H9 (cell line): ENCODE measurements at regions not wholly inside any gene's neighbourhood (a gene's known extent, or its start where the extent isn't known, plus 50 kb on each side); places are given as distances from the start of the nearest gene placed in this dataset.

Experiments
- DNase-seq: peaks from one replicate; pipeline ENCODE4 v3.0.0-alpha.2; 2017
- H2AFZ ChIP-seq: one replicate; pipeline ENCODE4 v1.6.1; 2013; ENCODE audit warnings: mild to moderate bottlenecking, low read length, control low read depth, moderate library complexity
- H2AK5ac ChIP-seq: 2 replicates; pipeline ENCODE4 v1.6.1; 2013; ENCODE audit warnings: low read length, control low read depth, mixed read lengths; ENCODE audit not compliant: insufficient read length
- H2BK120ac ChIP-seq: one replicate; pipeline ENCODE4 v1.6.1; 2013; ENCODE audit warnings: low read depth, mild to moderate bottlenecking, low read length, control low read depth, inconsistent platforms; ENCODE audit not compliant: poor library complexity, severe bottlenecking
- H2BK12ac ChIP-seq: 2 replicates; pipeline ENCODE4 v1.6.1; 2013; ENCODE audit warnings: low read length, control low read depth, mixed read lengths, low read depth; ENCODE audit not compliant: insufficient read length
- H2BK15ac ChIP-seq: 2 replicates; pipeline ENCODE4 v1.6.1; 2013; ENCODE audit warnings: low read depth, low read length, control low read depth
- H2BK20ac ChIP-seq: one replicate; pipeline ENCODE4 v1.6.1; 2013; ENCODE audit warnings: low read depth, mild to moderate bottlenecking, low read length, control low read depth, inconsistent platforms; ENCODE audit not compliant: poor library complexity, severe bottlenecking
- H2BK5ac ChIP-seq: 2 replicates; pipeline ENCODE4 v1.6.1; 2013; ENCODE audit warnings: low read length, control low read depth, mixed read lengths; ENCODE audit not compliant: insufficient read length
- H3K14ac ChIP-seq: 2 replicates; pipeline ENCODE4 v1.6.1; 2013; ENCODE audit warnings: low read length, control low read depth; ENCODE audit not compliant: insufficient read depth
- H3K18ac ChIP-seq: 2 replicates; pipeline ENCODE4 v1.6.1; 2013; ENCODE audit warnings: low read depth, mild to moderate bottlenecking, mixed read lengths, low read length, control low read depth; ENCODE audit not compliant: insufficient read length
- H3K23ac ChIP-seq: 2 replicates; pipeline ENCODE4 v1.6.1; 2013; ENCODE audit warnings: low read length, control low read depth, mixed read lengths, low read depth; ENCODE audit not compliant: insufficient read length
- H3K23me2 ChIP-seq: 2 replicates; pipeline ENCODE4 v1.6.1; 2013; ENCODE audit warnings: low read depth, mild to moderate bottlenecking, mixed read lengths, low read length, control low read depth; ENCODE audit not compliant: insufficient read length, poor library complexity, severe bottlenecking
- H3K27ac ChIP-seq: 2 replicates; pipeline ENCODE4 v1.5.1; 2013; ENCODE audit warnings: low read length, control low read depth, mixed read lengths, low read depth; ENCODE audit not compliant: insufficient read length
- H3K27me3 ChIP-seq: 2 replicates; pipeline ENCODE4 v1.6.1; 2013; ENCODE audit warnings: low read length, control low read depth, inconsistent platforms; ENCODE audit not compliant: insufficient read depth
- H3K4ac ChIP-seq: 2 replicates; pipeline ENCODE4 v1.6.1; 2013; ENCODE audit warnings: low read depth, mild to moderate bottlenecking, control low read depth, inconsistent platforms, low read length, moderate library complexity
- H3K4me1 ChIP-seq: 2 replicates; pipeline ENCODE4 v1.6.1; 2013; ENCODE audit warnings: low read length, control low read depth, inconsistent platforms; ENCODE audit not compliant: insufficient read depth
- H3K4me2 ChIP-seq: 2 replicates; pipeline ENCODE4 v1.6.1; 2013; ENCODE audit warnings: low read length, control low read depth, mixed read lengths; ENCODE audit not compliant: insufficient read length, insufficient read depth
- H3K56ac ChIP-seq: 2 replicates; pipeline ENCODE4 v1.6.1; 2013; ENCODE audit warnings: low read depth, mild to moderate bottlenecking, mixed read lengths, low read length, control low read depth; ENCODE audit not compliant: insufficient read length
- H3K79me1 ChIP-seq: 2 replicates; pipeline ENCODE4 v1.6.1; 2013; ENCODE audit warnings: low read depth, mild to moderate bottlenecking, moderate library complexity, low read length, control low read depth, inconsistent platforms; ENCODE audit not compliant: insufficient read depth, poor library complexity, severe bottlenecking
- H3K79me2 ChIP-seq: 2 replicates; pipeline ENCODE4 v1.6.1; 2013; ENCODE audit warnings: low read length, control low read depth, inconsistent platforms; ENCODE audit not compliant: insufficient read depth
- H3K9ac ChIP-seq: 2 replicates; pipeline ENCODE4 v1.6.1; 2013; ENCODE audit warnings: low read length, control low read depth, mixed read lengths; ENCODE audit not compliant: insufficient read length; ENCODE audit errors: extremely low read depth
- H3K9me3 ChIP-seq: one replicate; pipeline ENCODE4 v1.6.1; 2013; ENCODE audit warnings: low read depth, low read length, inconsistent platforms; ENCODE audit not compliant: control insufficient read depth
- H3T11ph ChIP-seq: one replicate; pipeline ENCODE4 v1.6.1; 2013; ENCODE audit warnings: mild to moderate bottlenecking, low read length, control low read depth, inconsistent platforms
- H4K20me1 ChIP-seq: one replicate; pipeline ENCODE4 v1.6.1; 2013; ENCODE audit not compliant: control insufficient read depth, insufficient read length, insufficient read depth
- H4K5ac ChIP-seq: 2 replicates; pipeline ENCODE4 v1.6.1; 2013; ENCODE audit warnings: low read depth, mild to moderate bottlenecking, mixed read lengths, low read length, control low read depth; ENCODE audit not compliant: insufficient read length
- H4K8ac ChIP-seq: replicated peaks from 2 replicates; pipeline ENCODE4 v1.6.1; 2013; ENCODE audit warnings: low read length, control low read depth, mixed read lengths, low read depth; ENCODE audit not compliant: insufficient read length
- H4K91ac ChIP-seq: 2 replicates; pipeline ENCODE4 v1.6.1; 2013; ENCODE audit warnings: low read depth, mild to moderate bottlenecking, moderate library complexity, mixed read lengths, low read length, control low read depth; ENCODE audit not compliant: insufficient read length
- H3K27ac Mint-ChIP-seq, 3 experiments: 2 replicates in 2 of 3; 3 replicates in 1 of 3; pipeline ENCODE4 v1.8.0; 2020 to 2021; ENCODE audit warnings: mixed read lengths in 3 of 3, mild to moderate bottlenecking in 1 of 3, moderate library complexity in 1 of 3
- H3K27me3 Mint-ChIP-seq: 2 replicates; pipeline ENCODE4 v1.8.0; 2021; ENCODE audit warnings: low read depth, mild to moderate bottlenecking, moderate library complexity, mixed read lengths
- H3K36me3 Mint-ChIP-seq, 3 experiments: 2 replicates in 2 of 3; 3 replicates in 1 of 3; pipeline ENCODE4 v1.8.0; 2020 to 2021; ENCODE audit warnings: low read depth in 3 of 3, mixed read lengths in 3 of 3; ENCODE audit not compliant: insufficient read depth in 1 of 3
- H3K4me1 Mint-ChIP-seq, 2 experiments: 2 replicates each; pipeline ENCODE4 v1.8.0; 2020; ENCODE audit warnings: mixed read lengths in 2 of 2
- H3K4me3 Mint-ChIP-seq, 2 experiments: 2 replicates in 1 of 2; 3 replicates in 1 of 2; pipeline ENCODE4 v1.8.0; 2020 to 2021; ENCODE audit warnings: mild to moderate bottlenecking in 2 of 2, mixed read lengths in 2 of 2, moderate library complexity in 1 of 2
- H3K9me3 Mint-ChIP-seq, 2 experiments: 2 replicates in 1 of 2; 3 replicates in 1 of 2; pipeline ENCODE4 v1.8.0; 2020; ENCODE audit warnings: mild to moderate bottlenecking in 2 of 2, mixed read lengths in 2 of 2, moderate library complexity in 1 of 2
- CTCF ChIP-seq: fragments of 200-600 bp; sonication (generic); conservative IDR thresholded peaks from 3 replicates; pipeline ENCODE4 v1.8.0; 2021; ENCODE audit warnings: antibody characterized with exemption, mild to moderate bottlenecking
- WGBS: extraction: QIAGEN DNeasy Blood & Tissue Kit; methylation state at CpG from one replicate; pipeline ENCODE4 v1.1.7; 2013; ENCODE audit warnings: missing lambda C conversion rate, low lambda C conversion rate, mixed read lengths; ENCODE audit not compliant: insufficient read length; ENCODE audit errors: extremely low coverage; 5-methylcytosine and 5-hydroxymethylcytosine counted together

GRCh38 chr7:135831455-135832195, 83.0 kb upstream of the FAM180A start:
- Histone ChIP-seq H2BK20ac (no peak overlapping the region), H3K14ac (no peak overlapping the region), H3K56ac (no peak overlapping the region), H3K79me1 (no peaks in the 10 kb centered on the region), H3K23ac (no peak overlapping the region), H4K20me1 (no peaks in the 10 kb centered on the region), H3K27me3 (no peaks in the 10 kb centered on the region), H3K27ac (no peak overlapping the region), H3T11ph (no peak overlapping the region), H2BK120ac (no peak overlapping the region), H3K4me1 (no peaks in the 10 kb centered on the region), H2BK12ac (no peak overlapping the region), H3K4ac (no peak overlapping the region), H2AFZ (no peak overlapping the region), H4K5ac (no peak overlapping the region), H3K9me3 (no peaks in the 10 kb centered on the region), H2AK5ac (no peak overlapping the region), H3K79me2 (no peaks in the 10 kb centered on the region), H3K23me2 (no peaks in the 10 kb centered on the region), H4K8ac (no peak overlapping the region), H3K9ac (no peak overlapping the region), H3K4me2 (no peak overlapping the region), H2BK5ac (no peak overlapping the region), H3K18ac (no peak overlapping the region), H4K91ac (no peak overlapping the region), H2BK15ac (no peak overlapping the region)
- WGBS, result no CpG with 5 or more reads among the region's 4 CpGs
- TF ChIP-seq CTCF, result no peak
- H3K9me3 Mint-ChIP-seq, result no peaks in the 10 kb centered on the region; a peak in 1 of 5 replicates
- no peak for DNase-seq
- H3K27me3 Mint-ChIP-seq, result no peaks in the 10 kb centered on the region
- no peak overlapping the region for H3K27ac Mint-ChIP-seq
- no peaks in the 10 kb centered on the region for H3K36me3 Mint-ChIP-seq
- H3K4me1 Mint-ChIP-seq, result peaks cover 8% of the 10 kb centered on the region in 2 experiments; a peak in 3 of 4 replicates
- H3K4me3 Mint-ChIP-seq, result no peak overlapping the region
